Suppressor macrophage treated with lipopolysaccharide for 4 hours (primary cell): ENCODE measurements at regions not wholly inside any gene's neighbourhood (a gene's known extent, or its start where the extent isn't known, plus 50 kb on each side); places are given as distances from the start of the nearest gene placed in this dataset.
"Not testable (repeated sequence)": the region's sequence is repeated elsewhere in the genome, so short reads cannot be mapped to it uniquely, and the experiment has no call there.

Experiments used
- DNase-seq: peaks from one replicate; pipeline ENCODE4 v3.0.0-alpha.2; 2020

GRCh38 chr3:166435469-166436057 is 598.3 kb upstream of the BCHE start:
- DNase-seq, result no peak

DNA sequence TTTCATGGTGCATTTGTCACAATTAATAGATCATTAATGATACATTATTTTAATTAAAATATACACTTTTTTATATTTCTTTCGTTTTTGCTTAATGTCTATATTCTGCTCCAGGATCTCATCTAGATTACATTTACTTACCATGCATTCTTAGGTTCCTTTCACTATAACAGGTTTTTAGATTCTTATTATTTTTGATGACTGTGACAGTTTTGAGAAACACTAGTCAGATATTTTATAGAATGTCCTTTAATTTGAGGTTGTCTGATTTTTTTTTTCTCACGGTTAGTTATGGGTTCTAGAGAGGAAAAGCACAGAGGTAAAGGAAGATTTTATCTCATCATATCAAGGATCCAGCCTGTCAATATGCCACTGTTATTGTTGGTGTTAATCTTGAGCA is 595.8 kb upstream of the BCHE start:
- no peak for DNase-seq

DNA sequence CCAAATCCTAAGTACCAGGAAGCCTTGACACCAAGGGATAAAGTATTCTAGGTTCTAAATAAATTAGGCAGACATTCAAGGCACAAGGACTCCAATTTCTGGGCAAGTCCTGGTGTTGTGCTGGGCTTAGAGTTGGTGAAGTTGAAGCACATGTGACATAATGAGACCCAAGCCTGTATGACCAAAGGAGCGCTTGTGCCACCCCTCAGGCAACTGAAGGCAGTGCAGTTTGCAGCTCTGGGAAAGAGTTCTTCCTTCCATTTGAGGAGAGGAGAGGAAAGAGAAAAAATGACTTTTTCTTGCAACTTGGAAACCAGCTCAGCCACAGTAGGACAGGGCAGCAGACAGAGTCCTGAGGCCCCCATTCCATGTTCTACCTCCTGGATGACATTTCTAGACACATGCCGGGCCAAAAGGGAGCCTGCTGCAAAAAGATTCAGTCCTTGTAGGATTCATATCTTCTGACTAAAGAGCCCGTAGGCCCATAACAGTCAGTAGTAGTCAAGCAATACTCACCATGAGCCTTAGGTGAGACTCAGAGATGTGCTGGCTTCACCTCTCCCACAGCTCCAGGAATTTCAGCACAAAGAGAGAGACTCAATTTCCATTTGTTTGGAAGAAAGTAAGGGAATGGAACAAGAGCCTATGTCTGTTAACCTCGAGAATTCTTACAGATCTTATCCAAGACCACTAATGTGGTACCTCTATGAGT is 588.8 kb upstream of the BCHE start:
- DNase-seq, result no peak

DNA sequence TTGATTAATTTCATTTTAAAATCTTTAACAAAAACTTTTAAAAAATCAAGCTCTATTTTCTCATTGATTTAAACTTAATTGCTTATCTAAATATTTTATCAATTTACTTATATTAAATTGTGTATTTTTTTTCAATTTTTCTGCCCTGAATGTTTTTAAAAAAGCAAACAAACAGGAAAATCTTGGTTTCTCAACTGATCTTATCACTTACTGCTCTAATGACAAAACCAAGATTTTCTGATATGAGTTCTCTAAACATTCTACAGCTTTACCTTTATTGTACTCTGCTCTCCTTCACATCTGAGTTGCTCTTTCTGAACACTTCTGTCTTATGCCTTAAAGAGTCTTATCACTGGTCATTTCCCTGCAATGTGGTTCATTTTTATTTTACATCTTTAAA is 587.8 kb upstream of the BCHE start:
- no peak for DNase-seq

- not testable (repeated sequence) for DNase-seq
Measured at GRCh38 chr3:166423824-166424513, 586.7 kb upstream of the BCHE start.

- no peak for DNase-seq
Measured at GRCh38 chr3:166422556-166422955, 585.3 kb upstream of the BCHE start.

GRCh38 chr3:166420071-166420470 is 582.8 kb upstream of the BCHE start:
- no peak for DNase-seq

- DNase-seq, result no peak
Measured at GRCh38 chr3:166405896-166406295, 568.7 kb upstream of the BCHE start.

GRCh38 chr3:166405465-166405864 is 568.2 kb upstream of the BCHE start:
- DNase-seq, result no peak

DNA sequence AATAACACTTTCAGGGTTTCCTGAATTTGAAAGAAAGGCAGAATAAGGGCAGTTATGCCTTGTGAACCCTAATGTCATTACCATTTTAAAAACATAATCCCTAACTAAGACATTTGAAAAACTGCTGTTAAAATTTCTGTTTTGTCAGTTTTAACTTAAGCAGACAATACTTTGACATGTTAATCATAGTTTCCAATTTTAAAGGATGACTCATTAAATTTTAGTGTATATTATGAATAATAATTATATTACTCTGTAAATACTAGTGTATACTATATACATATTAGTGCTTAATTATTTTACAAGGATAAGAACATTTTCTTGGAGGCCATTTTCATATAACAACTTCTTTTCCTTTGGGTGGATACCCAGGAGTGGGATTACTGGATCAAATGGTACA is 553.1 kb upstream of the BCHE start:
- no peak for DNase-seq

GRCh38 chr3:166388321-166388720 is 551.1 kb upstream of the BCHE start:
- no peak for DNase-seq

DNA sequence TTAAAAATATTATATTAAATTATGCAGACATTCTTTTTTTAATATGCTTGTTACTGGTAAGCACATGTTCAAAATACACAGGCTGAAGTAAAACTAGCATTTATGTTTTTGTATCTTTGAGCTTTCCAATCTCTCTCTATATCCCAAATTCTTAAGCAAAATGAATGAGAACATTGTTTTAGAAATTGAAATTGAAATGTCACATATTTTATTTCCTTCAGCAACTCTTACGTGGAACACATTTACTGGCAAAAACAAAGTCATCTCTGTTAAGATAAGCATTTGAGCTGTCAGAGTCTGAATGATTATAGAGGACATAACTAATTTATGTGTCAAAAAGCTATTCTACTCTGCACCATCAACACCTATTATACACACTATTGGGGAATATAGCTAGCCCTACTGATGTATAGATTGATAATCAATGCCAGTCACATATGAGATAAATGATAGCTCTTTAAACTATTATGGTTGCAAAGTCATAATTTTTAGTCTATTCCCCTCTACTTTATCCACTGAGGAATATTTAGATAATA is 535.4 kb upstream of the BCHE start:
- DNase-seq, result no peak

- peak; percentile 2 for DNase-seq
Measured at GRCh38 chr3:166367947-166368533, 530.8 kb upstream of the BCHE start.

- DNase-seq, result no peak
Measured at GRCh38 chr3:166362698-166363097, 525.5 kb upstream of the BCHE start.

DNA sequence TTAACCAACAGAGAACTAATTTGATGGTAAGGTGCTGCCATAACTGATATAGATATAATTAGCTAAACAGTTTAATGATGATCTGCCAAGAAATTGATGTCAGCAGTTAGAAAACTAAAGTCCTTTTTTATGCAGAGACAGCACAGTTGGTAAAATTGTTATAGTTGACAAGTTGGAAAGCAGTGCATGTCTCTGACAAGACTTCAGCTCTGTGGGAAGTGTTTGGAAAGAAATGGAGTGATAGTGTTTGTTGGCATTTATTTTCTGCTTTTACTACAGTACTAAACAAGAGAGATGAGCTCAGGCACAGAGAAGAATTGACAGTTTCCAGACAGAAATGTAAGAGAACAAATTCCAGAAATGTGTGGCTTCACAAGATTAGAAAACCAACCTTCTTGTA is 523.5 kb upstream of the BCHE start:
- DNase-seq, result no peak

DNA sequence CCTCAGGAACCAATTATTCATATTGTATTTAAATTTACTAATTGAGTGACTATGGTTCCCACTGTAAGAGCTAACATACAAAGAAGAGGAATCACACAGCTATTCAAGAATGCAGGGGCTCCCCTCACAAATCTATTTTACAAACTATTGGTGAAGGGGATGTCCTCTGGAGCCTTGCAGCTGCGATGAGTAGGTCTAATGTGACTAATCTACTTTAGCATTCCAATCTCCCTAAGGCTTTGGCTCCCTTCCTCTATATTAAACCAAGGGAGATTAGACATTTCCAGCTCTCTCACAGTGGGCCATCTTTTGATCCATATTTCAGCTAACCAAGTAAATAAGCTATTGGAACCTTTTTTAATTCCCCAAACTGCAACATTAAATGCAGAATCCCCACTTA is 514.2 kb upstream of the BCHE start:
- DNase-seq, result no peak

- DNase-seq, result no peak
Measured at GRCh38 chr3:166340604-166341266, 503.5 kb upstream of the BCHE start.

DNA sequence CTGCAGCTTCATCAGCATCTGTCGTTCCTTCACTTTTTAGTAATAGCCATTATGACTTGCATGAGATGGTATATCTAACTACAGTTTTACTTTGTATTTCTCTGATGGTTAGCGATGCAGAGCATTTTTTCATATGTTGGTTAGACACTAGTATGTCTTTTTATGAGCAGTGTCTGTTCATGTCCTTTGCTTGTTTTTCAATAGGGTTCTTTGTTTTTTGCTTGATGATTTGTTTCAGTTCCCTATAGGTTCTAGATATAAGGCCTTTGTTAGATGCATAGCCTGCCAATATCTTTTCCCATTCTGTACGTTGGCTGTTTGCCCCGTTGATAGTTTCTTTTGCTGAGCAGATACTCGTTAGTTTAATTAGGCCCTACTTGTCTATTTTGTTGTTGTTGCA is 487.2 kb upstream of the BCHE start:
- DNase-seq, result no peak

DNA sequence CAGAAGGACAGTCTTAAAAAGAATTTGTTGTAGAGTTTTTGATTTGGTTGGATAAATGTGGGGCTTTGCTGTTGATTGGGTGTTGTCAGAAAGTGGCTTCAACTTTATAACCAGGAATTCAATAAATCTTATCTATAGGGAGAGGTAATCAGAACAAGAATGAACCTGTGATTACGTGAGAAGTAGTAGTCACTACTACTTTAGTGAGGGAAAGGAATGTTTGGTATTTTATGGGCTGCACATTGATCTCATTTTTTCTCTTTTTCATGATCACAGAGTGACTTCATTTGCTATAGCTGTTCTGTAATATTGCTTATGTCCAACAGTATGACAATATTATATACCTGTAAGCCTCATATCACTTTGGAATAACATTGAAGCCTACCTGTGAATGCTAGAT is 485.2 kb upstream of the BCHE start:
- no peak for DNase-seq

DNA sequence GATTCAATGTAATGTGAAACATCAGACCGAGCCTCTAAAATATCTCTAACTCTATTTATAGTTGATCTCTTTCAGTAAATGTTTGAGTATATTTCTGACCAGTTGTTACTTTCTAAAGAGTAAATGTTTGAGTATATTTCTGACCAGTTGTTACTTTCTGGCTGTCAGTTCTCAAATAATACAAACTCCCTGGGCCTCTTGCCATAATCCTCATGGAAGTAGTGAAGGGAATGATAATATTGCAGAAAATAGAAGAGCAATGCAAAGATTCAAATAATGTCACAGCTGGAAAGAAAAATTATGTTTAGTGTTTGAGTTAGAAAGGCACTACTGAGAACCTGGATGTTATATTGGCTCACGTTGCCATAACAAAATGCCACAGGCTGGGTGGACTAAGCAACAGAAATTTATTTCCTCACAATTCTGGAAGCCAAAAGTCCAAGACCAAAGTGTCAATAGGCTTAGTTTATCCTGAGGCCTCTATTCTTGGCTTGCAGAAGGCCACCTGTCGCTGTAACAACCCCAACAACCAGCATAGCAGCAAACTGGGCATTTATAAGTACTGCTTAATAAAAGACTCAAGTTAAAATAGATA is 470.6 kb upstream of the BCHE start:
- no peak for DNase-seq

DNA sequence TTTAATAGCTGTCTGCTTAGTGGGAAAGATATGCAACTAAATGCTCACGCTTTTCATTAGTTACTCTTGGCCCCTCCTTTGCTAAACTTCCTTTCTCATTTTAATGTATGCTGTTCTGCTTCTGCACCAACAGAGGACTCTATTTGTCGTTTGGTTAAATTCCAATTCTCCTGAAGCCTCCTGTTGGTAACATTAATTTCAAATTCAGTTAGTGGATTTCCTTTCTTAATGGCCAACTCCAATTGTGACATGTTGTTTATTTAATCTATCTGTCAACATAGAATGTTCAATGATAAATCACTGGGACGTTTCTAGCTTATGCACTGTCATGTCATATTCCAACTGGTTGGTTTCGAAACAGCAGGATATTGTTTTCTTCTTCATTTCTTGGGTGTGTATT is 467.4 kb upstream of the BCHE start:
- DNase-seq, result no peak

GRCh38 chr3:166303681-166304080 is 466.5 kb upstream of the BCHE start:
- no peak for DNase-seq

GRCh38 chr3:166302331-166302730 is 465.1 kb upstream of the BCHE start:
- no peak for DNase-seq
